HG03196 (cell line): ENCODE measurements at regions not wholly inside any gene's neighbourhood (a gene's known extent, or its start where the extent isn't known, plus 50 kb on each side); places are given as distances from the start of the nearest gene placed in this dataset.
"Not testable (repeated sequence)": the region's sequence is repeated elsewhere in the genome, so short reads cannot be mapped to it uniquely, and the experiment has no call there.

Source experiments
- ATAC-seq: cut with Tn5 transposase; IDR thresholded peaks from one replicate; pipeline ENCODE4 v1.9.1; 2021; ENCODE audit not compliant: unreplicated experiment

DNA sequence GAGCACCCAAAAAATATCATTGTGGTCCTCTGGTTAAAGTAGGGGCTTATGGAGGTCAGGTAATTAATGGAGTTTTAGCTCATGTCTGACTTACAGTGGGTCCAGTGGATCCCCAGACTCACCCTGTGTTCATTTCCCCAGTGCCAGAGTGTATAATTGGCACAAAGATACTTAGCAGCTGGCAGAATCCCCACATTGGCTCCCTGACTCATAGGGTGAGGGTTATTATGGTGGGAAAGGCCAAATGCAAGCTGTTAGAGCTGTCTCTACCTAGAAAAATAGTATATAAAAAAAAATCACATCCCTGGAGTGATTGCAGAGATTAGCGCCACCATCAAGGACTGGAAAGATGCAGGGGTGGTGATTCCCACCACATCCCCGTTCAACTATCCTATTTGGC lies 1067.6 kb upstream of the ACVR2A start:
- no peak for ATAC-seq

- no peak for ATAC-seq
Measured at GRCh38 chr2:146776596-146776995, 1068.2 kb upstream of the ACVR2A start.

DNA sequence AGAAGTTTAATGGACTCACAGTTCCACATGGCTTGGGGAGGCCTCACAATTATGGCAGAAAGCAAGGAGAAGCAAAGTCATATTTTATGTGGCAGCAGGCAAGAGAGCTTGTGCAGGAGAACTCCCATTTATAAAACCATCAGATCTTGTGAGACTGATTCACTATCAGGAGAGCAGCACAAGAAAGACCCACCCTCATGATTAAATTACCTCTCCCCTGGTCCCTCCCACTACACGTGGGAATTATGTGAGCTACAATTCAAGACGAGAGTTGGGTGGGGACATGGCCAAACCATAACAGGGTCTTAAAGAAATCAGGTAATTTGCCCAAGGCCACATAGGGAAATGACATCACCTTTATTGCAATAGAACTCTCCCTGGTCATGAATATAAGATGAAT lies 1073.3 kb upstream of the ACVR2A start:
- no peak for ATAC-seq

- ATAC-seq, result no peak
Measured at GRCh38 chr2:146764301-146764700, 1080.5 kb upstream of the ACVR2A start.

DNA sequence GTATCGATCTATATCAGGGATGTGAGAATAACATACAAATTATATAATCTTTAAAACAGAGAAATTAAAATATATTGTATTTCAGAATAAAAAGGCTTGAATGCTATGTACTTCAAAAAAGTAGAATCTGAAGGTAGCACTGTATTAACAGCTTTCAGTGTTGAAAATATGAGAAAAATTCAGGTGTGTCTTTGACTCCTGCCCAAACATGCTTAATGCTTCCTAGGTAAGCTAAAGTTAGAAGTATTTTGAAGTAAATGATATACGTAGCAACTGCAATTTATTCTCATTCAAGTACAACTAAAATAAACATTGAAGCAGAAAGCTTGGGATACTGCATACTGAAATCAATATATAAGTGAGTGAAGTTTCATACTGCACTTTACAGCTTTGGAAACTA lies 1082.0 kb upstream of the ACVR2A start:
- ATAC-seq, result no peak

- no peak for ATAC-seq
Measured at GRCh38 chr2:146754606-146755005, 1090.2 kb upstream of the ACVR2A start.

DNA sequence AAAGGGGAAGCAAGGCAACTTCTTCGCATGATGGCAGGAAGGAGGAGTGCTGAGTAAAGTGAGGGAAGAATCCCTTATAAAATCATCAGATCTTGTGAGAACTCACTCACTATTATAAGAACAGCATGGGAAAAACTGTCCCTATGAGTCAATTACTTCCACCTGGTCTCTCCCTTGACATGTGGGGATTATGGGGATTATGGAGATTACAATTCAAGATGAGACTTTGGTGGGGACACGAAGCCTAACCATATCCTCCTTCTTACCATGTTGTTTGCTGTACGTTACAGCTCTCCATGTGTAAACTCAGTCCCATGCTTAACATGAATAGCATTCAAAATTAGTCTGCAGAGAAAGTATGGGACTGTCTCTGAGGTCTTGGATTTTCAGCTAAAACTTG lies 1096.8 kb upstream of the ACVR2A start:
- ATAC-seq, result no peak

DNA sequence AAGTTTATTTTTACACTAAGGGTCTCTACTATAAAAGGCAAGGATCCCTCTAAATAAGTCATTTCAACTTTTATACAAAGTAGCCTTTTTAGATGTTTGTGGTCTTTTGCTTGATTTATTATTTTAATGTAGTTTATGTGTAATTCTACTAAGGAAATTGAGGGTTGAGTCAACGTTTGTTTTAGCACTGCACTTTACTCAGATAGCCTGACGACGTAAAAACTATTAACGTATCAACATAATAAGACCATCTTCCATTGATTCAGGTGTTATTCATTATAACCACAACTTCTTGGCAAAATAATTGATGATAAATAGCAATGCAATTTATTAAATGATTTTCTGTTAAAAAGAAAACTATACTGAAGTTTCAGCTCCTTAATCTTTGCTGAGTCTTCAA lies 1103.6 kb upstream of the ACVR2A start:
- no peak for ATAC-seq

DNA sequence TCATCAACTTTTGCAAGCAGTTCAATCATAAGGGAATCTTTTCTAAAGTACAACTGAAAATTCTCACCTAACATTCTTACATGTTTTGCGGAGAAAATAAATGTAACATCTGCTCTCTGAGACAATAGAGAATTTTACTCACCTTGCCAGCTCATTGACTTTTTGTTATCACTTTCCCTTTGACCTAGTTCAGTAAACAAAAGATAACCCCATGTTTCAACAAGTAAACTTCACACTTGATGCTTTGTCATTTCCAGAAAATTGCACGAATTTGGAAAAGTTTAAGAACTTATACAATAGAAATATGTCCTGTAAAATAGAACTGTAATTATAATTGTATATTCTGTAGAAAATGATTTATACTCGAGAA lies 1110.0 kb upstream of the ACVR2A start:
- ATAC-seq, result no peak

GRCh38 chr2:146734042-146734820 lies 1110.6 kb upstream of the ACVR2A start:
- ATAC-seq, result no peak

GRCh38 chr2:146730882-146731281 lies 1113.9 kb upstream of the ACVR2A start:
- no peak for ATAC-seq

DNA sequence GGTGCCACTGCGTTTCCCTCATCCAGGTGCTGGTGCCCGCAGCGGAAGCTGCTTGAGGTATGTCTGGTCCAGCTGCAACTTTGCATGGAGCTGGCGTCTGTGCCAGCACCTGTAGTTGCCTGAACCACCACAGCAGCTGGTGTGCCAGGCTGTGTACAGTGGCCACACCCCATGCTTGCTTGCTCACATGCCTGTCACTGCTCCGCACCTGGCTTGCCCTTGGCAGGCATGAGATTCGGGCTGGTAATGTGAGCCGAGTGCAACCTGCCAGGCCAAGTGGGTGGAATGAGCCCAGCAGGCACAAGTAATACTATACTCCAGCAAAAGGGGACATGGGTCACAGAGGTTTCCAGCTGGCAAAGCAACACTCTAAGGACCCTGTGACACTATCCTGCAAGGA lies 1123.3 kb upstream of the ACVR2A start:
- no peak for ATAC-seq

DNA sequence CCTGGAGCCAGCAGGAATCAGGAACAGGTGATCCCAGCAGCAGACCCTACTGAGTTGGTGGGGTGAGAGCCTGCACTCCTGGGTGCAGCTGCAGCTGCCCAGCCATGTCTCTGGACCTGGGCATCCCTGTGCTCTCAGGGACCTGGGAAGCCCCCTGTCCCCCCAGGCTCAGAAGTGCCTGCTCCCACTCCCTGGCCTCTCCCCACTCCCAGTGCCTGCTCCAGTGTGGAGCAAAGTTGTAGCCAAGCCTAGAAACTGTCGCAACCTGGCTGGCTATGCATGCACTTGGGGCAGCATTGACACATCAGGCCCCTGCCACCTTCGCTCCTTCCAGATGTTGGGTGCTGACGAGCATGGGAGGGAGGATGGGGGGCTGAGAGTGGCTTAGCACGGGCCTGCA lies 1124.7 kb upstream of the ACVR2A start:
- no peak for ATAC-seq

DNA sequence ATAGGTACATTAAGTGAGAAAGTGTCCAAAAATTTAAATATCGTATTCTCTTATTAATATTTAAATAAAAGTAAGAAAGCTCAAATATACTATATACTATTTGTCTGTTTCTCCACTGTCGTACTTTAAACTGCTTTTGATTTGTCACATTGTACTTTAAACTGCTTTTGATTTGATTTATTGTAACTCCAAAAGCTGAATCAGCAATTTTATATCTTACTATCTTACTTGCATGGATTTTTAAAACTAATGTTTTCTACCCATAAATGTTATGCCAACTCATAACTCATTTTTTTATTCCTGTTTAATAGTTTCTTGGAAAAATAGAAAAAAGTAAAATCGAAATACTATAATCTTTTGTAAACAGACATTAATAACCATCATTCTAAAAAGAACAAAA lies 1128.2 kb upstream of the ACVR2A start:
- ATAC-seq, result no peak

GRCh38 chr2:146709004-146709403 lies 1135.8 kb upstream of the ACVR2A start:
- no peak for ATAC-seq

- no peak for ATAC-seq
Measured at GRCh38 chr2:146701183-146701582, 1143.6 kb upstream of the ACVR2A start.

DNA sequence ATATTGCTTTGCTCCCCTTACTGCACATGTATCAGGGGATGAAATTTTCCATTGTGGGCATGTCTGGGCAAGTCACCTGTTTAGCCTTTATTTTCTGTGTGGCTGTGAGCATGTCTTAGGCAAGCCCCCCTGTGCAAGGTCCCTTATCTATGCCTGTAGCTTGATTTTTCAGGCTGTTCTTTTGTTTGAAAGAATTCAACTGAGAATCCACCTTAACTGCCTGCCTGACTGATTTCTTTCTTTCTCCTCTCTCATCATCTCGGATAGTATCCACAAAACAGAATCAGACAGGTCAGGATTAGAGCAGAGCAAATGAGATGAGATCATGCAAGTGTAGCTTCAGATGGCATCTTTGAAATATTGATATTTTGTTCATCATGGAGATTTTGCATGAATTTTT lies 1147.5 kb upstream of the ACVR2A start:
- no peak for ATAC-seq

DNA sequence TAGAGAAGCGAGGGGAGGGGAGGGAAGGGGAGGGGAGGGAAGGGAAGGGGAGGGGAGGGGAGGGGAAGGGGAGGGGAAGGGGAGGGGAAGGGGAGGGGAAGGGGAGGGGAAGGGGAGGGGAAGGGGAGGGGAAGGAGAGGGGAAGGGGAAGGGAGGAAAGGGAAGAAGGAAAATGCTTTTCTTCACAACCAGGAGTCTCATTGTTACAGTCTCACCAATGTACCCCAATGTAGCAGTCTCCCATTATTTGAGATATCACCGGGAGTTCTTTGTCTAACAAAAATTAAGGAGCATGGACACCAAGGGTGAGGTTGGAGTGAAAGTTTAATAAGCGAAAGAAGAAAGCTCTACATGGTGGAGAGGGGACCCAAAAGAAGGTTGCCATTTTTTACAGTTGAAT lies 1148.0 kb upstream of the ACVR2A start:
- ATAC-seq, result not testable (repeated sequence)

DNA sequence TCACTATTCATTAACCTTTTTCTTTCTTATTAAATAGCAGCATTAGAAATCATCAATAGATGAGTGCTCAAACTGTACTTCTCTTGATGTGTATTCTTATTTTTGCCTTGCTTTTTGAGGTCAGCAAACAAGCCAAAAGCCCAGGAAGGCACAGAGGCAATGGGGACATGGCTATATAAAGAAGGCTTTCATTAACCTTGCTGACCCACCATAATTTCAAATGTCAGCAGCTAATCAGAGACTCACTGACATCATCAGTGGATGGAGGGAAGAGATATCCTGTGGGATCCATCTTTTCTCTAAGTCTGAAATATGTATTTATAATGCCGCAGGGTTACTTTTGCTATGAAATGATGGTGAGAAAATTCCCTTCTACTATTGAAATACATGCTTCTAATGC lies 1162.8 kb upstream of the ACVR2A start:
- no peak for ATAC-seq

GRCh38 chr2:146678516-146678915 lies 1166.3 kb upstream of the ACVR2A start:
- ATAC-seq, result no peak

DNA sequence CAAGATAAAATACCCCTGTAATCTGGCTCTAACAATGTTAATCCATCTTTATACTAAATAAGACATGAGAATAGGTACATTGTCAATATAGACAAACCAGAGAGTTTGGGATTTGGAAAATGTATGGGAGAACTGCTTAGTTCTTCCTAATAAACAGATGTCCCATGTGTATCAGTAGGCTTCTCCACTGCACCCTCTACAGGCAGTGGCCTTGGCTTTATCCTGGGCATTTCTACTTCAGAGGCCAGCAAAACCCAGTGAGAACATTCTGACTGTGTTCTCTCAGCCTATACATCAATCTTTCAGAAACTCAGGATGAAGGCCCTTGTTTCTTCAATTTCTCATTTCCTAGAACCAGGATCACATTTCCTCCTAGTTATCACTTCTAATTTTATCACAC lies 1167.5 kb upstream of the ACVR2A start:
- no peak for ATAC-seq

- ATAC-seq, result no peak
Measured at GRCh38 chr2:146669735-146670134, 1175.1 kb upstream of the ACVR2A start.

DNA sequence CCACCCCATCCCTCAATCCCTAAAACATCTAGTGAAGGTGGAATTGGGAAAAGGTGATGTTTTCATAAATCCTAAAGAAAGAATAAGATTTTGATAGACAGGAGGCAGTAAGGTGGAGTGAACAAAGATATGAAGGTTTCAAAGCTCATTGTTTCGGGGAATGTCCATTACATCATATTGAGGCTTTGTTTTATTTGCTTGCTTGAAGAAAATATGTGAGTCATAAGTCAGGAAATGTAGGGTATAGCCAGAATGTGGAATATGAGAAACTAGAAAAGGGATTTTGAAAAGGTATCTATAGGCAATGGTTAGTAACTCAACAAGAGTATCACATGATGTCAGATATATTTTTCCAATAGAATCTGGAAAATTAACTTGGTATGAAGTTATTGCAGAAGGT lies 1178.5 kb upstream of the ACVR2A start:
- no peak for ATAC-seq
